T-cell (primary cell): ENCODE measurements at regions not wholly inside any gene's neighbourhood (a gene's known extent, or its start where the extent isn't known, plus 50 kb on each side); places are given as distances from the start of the nearest gene placed in this dataset.
"Not testable (repeated sequence)": the region's sequence is repeated elsewhere in the genome, so short reads cannot be mapped to it uniquely, and the experiment has no call there.

Experiments
- ATAC-seq, 4 experiments: fragments of 200-7000 bp in 3 of 4; fragments of 150-1000 bp in 1 of 4; cut with Tn5 transposase; replicated peaks in 1 of 4; 1 replicate in 3 of 4; 2 replicates in 1 of 4; pipeline ENCODE4 v1.10.0; 2021; ENCODE audit warnings: moderate library complexity in 3 of 4, mild to moderate bottlenecking in 2 of 4, moderate number of reproducible peaks in 1 of 4
- CTCF ChIA-PET, 2 donors: fragments of 300-600 bp; sonication (Branson Sonifier 250); formaldehyde crosslinking; loops; one replicate each; lab custom pipeline; 2022; ENCODE audit warnings: antibody characterized with exemption in 2 of 2; lab: Charles Lee
- POLR2A ChIA-PET, 2 donors: fragments of 300-600 bp; sonication (Branson Sonifier 250); formaldehyde crosslinking; loops; one replicate each; lab custom pipeline; 2022; ENCODE audit warnings: antibody characterized with exemption in 2 of 2; lab: Charles Lee
- DNase-seq, 35 experiments: peaks; one replicate each; pipeline versions ENCODE4 v3.0.0 to v3.0.0-alpha.2; 2013 to 2023
- H3K27ac ChIP-seq: one replicate; pipeline ENCODE4 v1.5.1; 2013; ENCODE audit warnings: low read length
- H3K27me3 ChIP-seq, 2 experiments: replicated peaks in 1 of 2; 1 replicate in 1 of 2; 2 replicates in 1 of 2; pipeline versions ENCODE4 v1.6.1 to v1.7.0; 2013; ENCODE audit warnings: low read length in 1 of 2, mixed read lengths in 1 of 2; ENCODE audit not compliant: control insufficient read depth in 2 of 2, insufficient read depth in 2 of 2; ENCODE audit errors: extremely low read depth in 1 of 2
- H3K36me3 ChIP-seq, 2 donors: 1 replicate in 1 of 2; 2 replicates in 1 of 2; pipeline versions ENCODE4 v1.6.1 to v1.7.0; 2013; ENCODE audit warnings: low read length in 1 of 2; ENCODE audit not compliant: control insufficient read depth in 2 of 2, insufficient read depth in 1 of 2; ENCODE audit errors: extremely low read depth in 1 of 2
- H3K4me1 ChIP-seq, 2 experiments: 1 replicate in 1 of 2; 2 replicates in 1 of 2; pipeline versions ENCODE4 v1.6.1 to v1.7.0; 2013; ENCODE audit warnings: low read length in 2 of 2, mixed read lengths in 1 of 2; ENCODE audit not compliant: insufficient read depth in 2 of 2, control insufficient read depth in 1 of 2; ENCODE audit errors: extremely low read depth in 1 of 2
- H3K4me3 ChIP-seq, 2 donors: 1 replicate in 1 of 2; 2 replicates in 1 of 2; pipeline versions ENCODE4 v1.5.1 to v1.7.0; 2013; ENCODE audit warnings: mild to moderate bottlenecking in 2 of 2, low read length in 1 of 2, moderate library complexity in 1 of 2; ENCODE audit not compliant: control insufficient read depth in 1 of 2; ENCODE audit errors: extremely low read depth in 1 of 2
- H3K9me3 ChIP-seq: 2 replicates; pipeline ENCODE4 v1.7.0; 2013
- H3K27ac Mint-ChIP-seq, 2 donors: one replicate each; pipeline ENCODE4 v1.8.0; 2020 to 2021; ENCODE audit warnings: mild to moderate bottlenecking in 2 of 2, mixed read lengths in 2 of 2
- H3K27me3 Mint-ChIP-seq, 2 donors: one replicate each; pipeline ENCODE4 v1.8.0; 2021 to 2022; ENCODE audit warnings: mixed read lengths in 2 of 2
- H3K36me3 Mint-ChIP-seq: one replicate; pipeline ENCODE4 v1.8.0; 2021; ENCODE audit warnings: mixed read lengths
- H3K4me1 Mint-ChIP-seq, 3 donors: one replicate each; pipeline ENCODE4 v1.8.0; 2020 to 2022; ENCODE audit warnings: mixed read lengths in 3 of 3, mild to moderate bottlenecking in 1 of 3
- H3K4me3 Mint-ChIP-seq, 3 donors: one replicate each; pipeline ENCODE4 v1.8.0; 2020 to 2022; ENCODE audit warnings: mild to moderate bottlenecking in 3 of 3, mixed read lengths in 3 of 3, moderate library complexity in 3 of 3
- H3K9me3 Mint-ChIP-seq, 3 donors: one replicate each; pipeline ENCODE4 v1.8.0; 2020 to 2022; ENCODE audit warnings: mixed read lengths in 3 of 3
- WGBS: methylation state at CpG from one replicate; pipeline ENCODE4 v1.1.5; 2013; ENCODE audit warnings: missing lambda C conversion rate; ENCODE audit not compliant: insufficient coverage; 5-methylcytosine and 5-hydroxymethylcytosine counted together

GRCh38 chr3:87491843-87492242 lies 215.5 kb upstream of the POU1F1 start:
- POLR2A ChIA-PET, result no interaction called here
- no peaks in the 10 kb centered on the region for H3K27me3 Mint-ChIP-seq
- Histone ChIP-seq H3K4me3 (no peak overlapping the region), H3K4me1 (no peaks in the 10 kb centered on the region), H3K36me3 (no peaks in the 10 kb centered on the region), H3K9me3 (no peaks in the 10 kb centered on the region), H3K27ac (no peak overlapping the region), H3K27me3 (no peaks in the 10 kb centered on the region)
- H3K9me3 Mint-ChIP-seq, result no peaks in the 10 kb centered on the region
- CTCF ChIA-PET, result no interaction called here
- H3K4me3 Mint-ChIP-seq, result no peak overlapping the region
- ATAC-seq (no peak), DNase-seq (no peak)
- no peaks in the 10 kb centered on the region for H3K36me3 Mint-ChIP-seq
- 86% methylated on average over 2 of the region's 2 CpGs for WGBS
- no peak overlapping the region for H3K27ac Mint-ChIP-seq
- no peaks in the 10 kb centered on the region for H3K4me1 Mint-ChIP-seq

- ATAC-seq, result no peak
- Histone ChIP-seq H3K27ac (no peak overlapping the region), H3K36me3 (no peaks in the 10 kb centered on the region), H3K4me1 (no peaks in the 10 kb centered on the region), H3K9me3 (no peaks in the 10 kb centered on the region), H3K27me3 (no peaks in the 10 kb centered on the region), H3K4me3 (no peak overlapping the region)
- ChIA-PET CTCF (no interaction called here), POLR2A (no interaction called here)
- no peaks in the 10 kb centered on the region for H3K9me3 Mint-ChIP-seq
- H3K27me3 Mint-ChIP-seq, result no peaks in the 10 kb centered on the region
- H3K4me3 Mint-ChIP-seq, result no peak overlapping the region
- no peaks in the 10 kb centered on the region for H3K36me3 Mint-ChIP-seq
- no CpG with 5 or more reads among the region's 4 CpGs for whole genome bisulfite sequencing
- no peak overlapping the region for H3K27ac Mint-ChIP-seq
- no peak for DNase-seq
- H3K4me1 Mint-ChIP-seq, result no peaks in the 10 kb centered on the region
These were observed 213.5 kb upstream of the POU1F1 start for GRCh38 chr3:87489892-87490291.

- Histone ChIP-seq H3K27me3 (no peaks in the 10 kb centered on the region), H3K36me3 (no peaks in the 10 kb centered on the region), H3K4me3 (no peak overlapping the region), H3K9me3 (no peaks in the 10 kb centered on the region), H3K27ac (no peak overlapping the region), H3K4me1 (no peaks in the 10 kb centered on the region)
- no peak for DNase-seq
- ATAC-seq, result no peak
- Mint-ChIP-seq H3K4me1 (no peaks in the 10 kb centered on the region), H3K4me3 (no peak overlapping the region), H3K27me3 (no peaks in the 10 kb centered on the region), H3K36me3 (no peaks in the 10 kb centered on the region), H3K27ac (no peak overlapping the region), H3K9me3 (no peaks in the 10 kb centered on the region)
- POLR2A ChIA-PET, result no interaction called here
- CTCF ChIA-PET, result no interaction called here
- no CpG with 5 or more reads among the region's 2 CpGs for WGBS
These were observed 212.4 kb upstream of the POU1F1 start for GRCh38 chr3:87488765-87489164.

GRCh38 chr3:87486635-87487034 lies 210.3 kb upstream of the POU1F1 start:
- H3K36me3 Mint-ChIP-seq, H3K27ac Mint-ChIP-seq, DNase-seq, H3K4me1 Mint-ChIP-seq, H3K9me3 ChIP-seq, POLR2A ChIA-PET, H3K27me3 ChIP-seq, H3K27ac ChIP-seq, H3K4me1 ChIP-seq, ATAC-seq, H3K4me3 Mint-ChIP-seq, CTCF ChIA-PET, H3K36me3 ChIP-seq, H3K4me3 ChIP-seq, H3K9me3 Mint-ChIP-seq, H3K27me3 Mint-ChIP-seq: not testable (repeated sequence)
- WGBS, result no CpG with 5 or more reads among the region's 3 CpGs

- CTCF ChIA-PET, result no interaction called here
- no peak overlapping the region for H3K27ac Mint-ChIP-seq
- DNase-seq, result no peak
- H3K36me3 ChIP-seq, result no peaks in the 10 kb centered on the region
- POLR2A ChIA-PET, result no interaction called here
- no peaks in the 10 kb centered on the region for H3K4me1 ChIP-seq
- no peaks in the 10 kb centered on the region for H3K27me3 ChIP-seq
- H3K27me3 Mint-ChIP-seq, result no peaks in the 10 kb centered on the region
- H3K36me3 Mint-ChIP-seq, result no peaks in the 10 kb centered on the region
- H3K4me1 Mint-ChIP-seq, result no peaks in the 10 kb centered on the region
- H3K4me3 Mint-ChIP-seq, result no peak overlapping the region
- H3K4me3 ChIP-seq, result no peak overlapping the region
- no peaks in the 10 kb centered on the region for H3K9me3 ChIP-seq
- no peak overlapping the region for H3K27ac ChIP-seq
- ATAC-seq, result no peak
- peaks cover 0 to under 1% (median 0%) of the 10 kb centered on the region in 3 donors for H3K9me3 Mint-ChIP-seq
- no CpG with 5 or more reads among the region's 2 CpGs for whole genome bisulfite sequencing
These were observed 209.7 kb upstream of the POU1F1 start for GRCh38 chr3:87486115-87486514.

- Mint-ChIP-seq H3K9me3 (peaks cover 0 to 8% (median 3%) of the 10 kb centered on the region in 3 donors), H3K36me3 (no peaks in the 10 kb centered on the region), H3K4me1 (no peaks in the 10 kb centered on the region), H3K4me3 (no peak overlapping the region), H3K27me3 (no peaks in the 10 kb centered on the region), H3K27ac (no peak overlapping the region)
- H3K4me3 ChIP-seq, result no peak overlapping the region
- H3K9me3 ChIP-seq, result no peaks in the 10 kb centered on the region
- no peak for ATAC-seq
- ChIA-PET POLR2A (no interaction called here), CTCF (interaction anchor here in 1 of 2 donors (0.9 kb wide), 1 partner anchor 19 kb away, joined by 3 read pairs; no protein-coding TSS in a partner anchor)
- no peaks in the 10 kb centered on the region for H3K36me3 ChIP-seq
- H3K27me3 ChIP-seq, result no peaks in the 10 kb centered on the region
- DNase-seq, result no peak
- H3K27ac ChIP-seq, result no peak overlapping the region
- WGBS, result no CpG with 5 or more reads among the region's 3 CpGs
- no peaks in the 10 kb centered on the region for H3K4me1 ChIP-seq
These were observed 202.3 kb upstream of the POU1F1 start for GRCh38 chr3:87478716-87479115.

GRCh38 chr3:87473944-87474343 lies 197.6 kb upstream of the POU1F1 start:
- Mint-ChIP-seq H3K9me3 (peaks cover 0 to 6% (median 5%) of the 10 kb centered on the region in 3 donors), H3K27me3 (no peaks in the 10 kb centered on the region), H3K4me3 (no peak overlapping the region), H3K27ac (no peak overlapping the region), H3K36me3 (no peaks in the 10 kb centered on the region), H3K4me1 (no peaks in the 10 kb centered on the region)
- no peak overlapping the region for H3K4me3 ChIP-seq
- no peaks in the 10 kb centered on the region for H3K4me1 ChIP-seq
- DNase-seq, result no peak
- no peaks in the 10 kb centered on the region for H3K36me3 ChIP-seq
- ChIA-PET CTCF (no interaction called here), POLR2A (no interaction called here)
- no peaks in the 10 kb centered on the region for H3K9me3 ChIP-seq
- H3K27me3 ChIP-seq, result no peaks in the 10 kb centered on the region
- ATAC-seq, result no peak
- H3K27ac ChIP-seq, result no peak overlapping the region
